ENCODE measurements at regions not wholly inside any gene's neighbourhood (a gene's known extent, or its start where the extent isn't known, plus 50 kb on each side); places are given as distances from the start of the nearest gene placed in this dataset.

- no peak for TF ChIP-seq REST (IDR thresholded peaks at IDR 0.05)
These were observed 305.6 kb upstream of the CXCR4 start (continued) for GRCh38 chr2:136423516-136423996.

GRCh38 chr2:136422512-136422911 lies 304.6 kb upstream of the CXCR4 start:
- no peak overlapping the region for H3K4me2 ChIP-seq
- TF ChIP-seq CTCF (IDR thresholded peaks at IDR 0.05): no peak
- no peaks in the 10 kb centered on the region for H3K9me3 ChIP-seq
- no peak for ATAC-seq
- no peaks in the 10 kb centered on the region for H3K4me1 ChIP-seq
- DNase-seq (ENCODE audit: low read depth in 1 of 2, low spot score in 1 of 2): no peak
- ChIA-PET POLR2A (no interaction called here), CTCF (interaction anchor here (0.6 to 2.0 kb wide), 8 partner anchors 12 to 1417 kb away, joined by 3 to 10 read pairs (median 4); no protein-coding TSS in a partner anchor)
- FAIRE-seq: no peak
- WGBS (ENCODE audit: missing lambda C conversion rate): 63% methylated on average over 2 of the region's 2 CpGs
- H3K4me3 ChIP-seq: no peak overlapping the region
- no peak overlapping the region for H3K27ac ChIP-seq

- Histone ChIP-seq H3K4me2 (no peak overlapping the region), H3K27ac (no peak overlapping the region), H3K9me3 (no peaks in the 10 kb centered on the region), H3K4me1 (no peaks in the 10 kb centered on the region), H3K4me3 (no peak overlapping the region)
- ATAC-seq (no peak), DNase-seq (ENCODE audit: low read depth in 1 of 2, low spot score in 1 of 2) (no peak), FAIRE-seq (no peak)
- ChIA-PET CTCF (no interaction called here), POLR2A (no interaction called here)
- WGBS (ENCODE audit: missing lambda C conversion rate): 20% methylated on average over 6 of the region's 6 CpGs
- no peak for TF ChIP-seq RCOR1 (IDR thresholded peaks at IDR 0.05; ENCODE audit: low read depth, low read length)
- TF ChIP-seq USF2 (IDR thresholded peaks at IDR 0.05): no peak
- no peak for TF ChIP-seq EHMT2 (IDR thresholded peaks at IDR 0.05; ENCODE audit: low read depth)
These were observed 302.4 kb upstream of the CXCR4 start for GRCh38 chr2:136420346-136420745.

- no peak for FAIRE-seq
- no peak for DNase-seq (ENCODE audit: low read depth in 1 of 2, low spot score in 1 of 2)
- WGBS (ENCODE audit: missing lambda C conversion rate): 8% methylated on average over 1 of the region's 1 CpG
- ATAC-seq: no peak
- no peak for TF ChIP-seq MAX (IDR thresholded peaks at IDR 0.05)
- TF ChIP-seq EHF (CRISPR knock-in tag; IDR thresholded peaks at IDR 0.05): no peak
- no peak for TF ChIP-seq PHF8 (IDR thresholded peaks at IDR 0.05; ENCODE audit: borderline replicate concordance, low read depth)
- TF ChIP-seq TFCP2L1 (CRISPR knock-in tag; IDR thresholded peaks at IDR 0.05): no peak
- TF ChIP-seq RFX5 (IDR thresholded peaks at IDR 0.05): no peak
- TF ChIP-seq HOXA7 (CRISPR knock-in tag; IDR thresholded peaks at IDR 0.05): no peak
- no peak for TF ChIP-seq POLR2A (IDR thresholded peaks at IDR 0.05; ENCODE audit: low read length)
- no peak overlapping the region for H3K27ac ChIP-seq
- CTCF ChIA-PET: no interaction called here
- POLR2A ChIA-PET: no interaction called here
- H3K4me1 ChIP-seq: no peaks in the 10 kb centered on the region
- H3K4me3 ChIP-seq: no peak overlapping the region
- H3K9me3 ChIP-seq: no peaks in the 10 kb centered on the region
- H3K4me2 ChIP-seq: no peak overlapping the region
These were observed 294.0 kb upstream of the CXCR4 start for GRCh38 chr2:136411946-136412345.

Measured in A549 (cell line).